DMS153 treated with DMSO at 0.1 percent for 48 hours (cell line): ENCODE measurements at regions not wholly inside any gene's neighbourhood (a gene's known extent, or its start where the extent isn't known, plus 50 kb on each side); places are given as distances from the start of the nearest gene placed in this dataset.

Source experiments
- DNase-seq: peaks from one replicate; lab custom pipeline; 2025; ENCODE audit not compliant: unreplicated experiment; lab: John Stamatoyannopoulos, UW

GRCh38 chr16:27712251-27712711, 162.3 kb downstream of the KATNIP start:
- no peak for DNase-seq

- DNase-seq: no peak
Measured at GRCh38 chr16:27717726-27718125, 167.8 kb downstream of the KATNIP start.

- DNase-seq: no peak
Measured at GRCh38 chr16:27718201-27719105, 168.5 kb downstream of the KATNIP start.

GRCh38 chr16:27719106-27719445, 169.1 kb downstream of the KATNIP start:
- no peak for DNase-seq

GRCh38 chr16:27720731-27721530, 171.0 kb downstream of the KATNIP start:
- DNase-seq: no peak

GRCh38 chr16:27721531-27722181, 171.7 kb downstream of the KATNIP start:
- DNase-seq: no peak

GRCh38 chr16:27722207-27722606, 172.3 kb downstream of the KATNIP start:
- no peak for DNase-seq

- DNase-seq: no peak
Measured at GRCh38 chr16:27722892-27723450, 173.0 kb downstream of the KATNIP start.

- no peak for DNase-seq
Measured at GRCh38 chr16:27723711-27724481, 174.0 kb downstream of the KATNIP start.

GRCh38 chr16:27724482-27725235, 174.7 kb downstream of the KATNIP start:
- DNase-seq: no peak

- DNase-seq: no peak
Measured at GRCh38 chr16:27725236-27726000, 175.5 kb downstream of the KATNIP start.

GRCh38 chr16:27726621-27727261, 176.8 kb downstream of the KATNIP start:
- no peak for DNase-seq

GRCh38 chr16:27727941-27728340, 178.0 kb downstream of the KATNIP start:
- DNase-seq: no peak

- DNase-seq: no peak
Measured at GRCh38 chr16:27728691-27729090, 178.7 kb downstream of the KATNIP start.

- DNase-seq: no peak
Measured at GRCh38 chr16:27729516-27730304, 179.8 kb downstream of the KATNIP start.

- no peak for DNase-seq
Measured at GRCh38 chr16:27730661-27731210, 180.8 kb downstream of the KATNIP start.

GRCh38 chr16:27735031-27735430, 185.1 kb downstream of the KATNIP start:
- DNase-seq: no peak
